HG03108 (cell line): ENCODE measurements at regions not wholly inside any gene's neighbourhood (a gene's known extent, or its start where the extent isn't known, plus 50 kb on each side); places are given as distances from the start of the nearest gene placed in this dataset.
"Not testable (repeated sequence)": the region's sequence is repeated elsewhere in the genome, so short reads cannot be mapped to it uniquely, and the experiment has no call there.

Source experiments
- ATAC-seq: cut with Tn5 transposase; IDR thresholded peaks from one replicate; pipeline ENCODE4 v1.9.1; 2021; ENCODE audit warnings: moderate library complexity; ENCODE audit not compliant: unreplicated experiment

- ATAC-seq, result no peak
Observed at GRCh38 chr18:26654616-26655524, 106.5 kb upstream of the KCTD1 start.

GRCh38 chr18:26653943-26654615 lies 105.7 kb upstream of the KCTD1 start:
- no peak for ATAC-seq

- no peak for ATAC-seq
Observed at GRCh38 chr18:26652501-26652900, 104.1 kb upstream of the KCTD1 start.

- ATAC-seq, result no peak
Observed at GRCh38 chr18:26650310-26651268, 102.2 kb upstream of the KCTD1 start.

GRCh38 chr18:26649193-26649543 lies 100.8 kb upstream of the KCTD1 start:
- ATAC-seq, result no peak

GRCh38 chr18:26648509-26649192 lies 100.3 kb upstream of the KCTD1 start:
- no peak for ATAC-seq

- ATAC-seq, result no peak
Observed at GRCh38 chr18:26646901-26647300, 98.5 kb upstream of the KCTD1 start.

- ATAC-seq, result no peak
Observed at GRCh38 chr18:26642440-26643348, 94.3 kb upstream of the KCTD1 start.

GRCh38 chr18:26640541-26640940 lies 92.2 kb upstream of the KCTD1 start:
- no peak for ATAC-seq

GRCh38 chr18:26639149-26639548 lies 90.8 kb upstream of the KCTD1 start:
- ATAC-seq, result no peak

GRCh38 chr18:26637983-26638382 lies 89.6 kb upstream of the KCTD1 start:
- no peak for ATAC-seq

GRCh38 chr18:26637324-26637723 lies 89.0 kb upstream of the KCTD1 start:
- ATAC-seq, result no peak

- ATAC-seq, result no peak
Observed at GRCh38 chr18:26635466-26635865, 87.1 kb upstream of the KCTD1 start.

GRCh38 chr18:26634631-26635030 lies 86.3 kb upstream of the KCTD1 start:
- no peak for ATAC-seq

- ATAC-seq, result no peak
Observed at GRCh38 chr18:26631135-26631534, 82.8 kb upstream of the KCTD1 start.

GRCh38 chr18:26630596-26630995 lies 82.2 kb upstream of the KCTD1 start:
- ATAC-seq, result no peak

GRCh38 chr18:26628017-26628416 lies 79.7 kb upstream of the KCTD1 start:
- ATAC-seq, result no peak

GRCh38 chr18:26624443-26624842 lies 76.1 kb upstream of the KCTD1 start:
- no peak for ATAC-seq

GRCh38 chr18:26623314-26623713 lies 75.0 kb upstream of the KCTD1 start:
- not testable (repeated sequence) for ATAC-seq
